ENCODE measurements at regions not wholly inside any gene's neighbourhood (a gene's known extent, or its start where the extent isn't known, plus 50 kb on each side); places are given as distances from the start of the nearest gene placed in this dataset.

DNA sequence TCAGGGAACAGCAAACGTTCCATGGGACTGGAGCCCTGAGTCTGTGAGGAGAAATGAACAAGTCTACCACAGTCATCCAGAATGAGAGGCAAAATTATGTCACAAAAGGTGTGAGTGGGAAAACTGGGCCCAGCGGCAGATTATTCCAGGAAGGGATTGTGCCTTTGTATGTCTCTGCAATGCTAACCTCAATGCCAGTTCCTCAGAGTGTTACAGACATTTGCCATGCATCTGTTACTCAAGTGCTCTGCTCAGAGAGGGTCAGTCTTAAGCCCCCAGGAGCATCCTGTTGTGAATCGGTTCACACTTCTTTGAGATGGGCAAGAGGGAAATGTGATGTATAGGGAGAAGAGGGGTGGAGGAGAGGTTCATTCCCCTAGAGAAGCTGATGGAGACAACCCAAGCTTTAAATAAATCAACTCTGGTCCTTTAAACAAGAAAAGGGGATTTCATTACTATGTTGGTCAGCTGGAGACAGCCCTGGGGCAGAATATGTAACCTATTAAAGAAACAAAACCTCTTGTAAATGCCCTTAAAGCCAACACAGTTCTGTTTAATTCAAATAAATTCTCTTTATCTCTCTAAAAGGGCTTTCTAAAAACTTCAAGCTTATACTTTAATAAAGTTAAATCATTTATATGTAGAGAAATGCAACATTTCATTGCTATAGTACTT lies 85.9 kb upstream of the GRB10 start:
- TF ChIP-seq, protein P1, sequence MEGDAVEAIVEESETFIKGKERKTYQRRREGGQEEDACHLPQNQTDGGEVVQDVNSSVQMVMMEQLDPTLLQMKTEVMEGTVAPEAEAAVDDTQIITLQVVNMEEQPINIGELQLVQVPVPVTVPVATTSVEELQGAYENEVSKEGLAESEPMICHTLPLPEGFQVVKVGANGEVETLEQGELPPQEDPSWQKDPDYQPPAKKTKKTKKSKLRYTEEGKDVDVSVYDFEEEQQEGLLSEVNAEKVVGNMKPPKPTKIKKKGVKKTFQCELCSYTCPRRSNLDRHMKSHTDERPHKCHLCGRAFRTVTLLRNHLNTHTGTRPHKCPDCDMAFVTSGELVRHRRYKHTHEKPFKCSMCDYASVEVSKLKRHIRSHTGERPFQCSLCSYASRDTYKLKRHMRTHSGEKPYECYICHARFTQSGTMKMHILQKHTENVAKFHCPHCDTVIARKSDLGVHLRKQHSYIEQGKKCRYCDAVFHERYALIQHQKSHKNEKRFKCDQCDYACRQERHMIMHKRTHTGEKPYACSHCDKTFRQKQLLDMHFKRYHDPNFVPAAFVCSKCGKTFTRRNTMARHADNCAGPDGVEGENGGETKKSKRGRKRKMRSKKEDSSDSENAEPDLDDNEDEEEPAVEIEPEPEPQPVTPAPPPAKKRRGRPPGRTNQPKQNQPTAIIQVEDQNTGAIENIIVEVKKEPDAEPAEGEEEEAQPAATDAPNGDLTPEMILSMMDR (IDR thresholded peaks at IDR 0.05), result no peak
- no peaks in the 10 kb centered on the region for H3K36me3 Mint-ChIP-seq (ENCODE audit: unreplicated experiment)
- no peak for DNase-seq (ENCODE audit: extremely low spot score, unreplicated experiment)
- H3K4me1 Mint-ChIP-seq (ENCODE audit: unreplicated experiment), result peaks cover 24% of the 10 kb centered on the region
- H3K9me3 Mint-ChIP-seq (ENCODE audit: unreplicated experiment), result no peaks in the 10 kb centered on the region
- H3K27me3 Mint-ChIP-seq (ENCODE audit: unreplicated experiment), result peaks cover 2% of the 10 kb centered on the region
- H3K4me3 Mint-ChIP-seq (ENCODE audit: unreplicated experiment), result no peak overlapping the region
- H3K27ac Mint-ChIP-seq (ENCODE audit: unreplicated experiment), result peak overlapping the region; percentile 85

DNA sequence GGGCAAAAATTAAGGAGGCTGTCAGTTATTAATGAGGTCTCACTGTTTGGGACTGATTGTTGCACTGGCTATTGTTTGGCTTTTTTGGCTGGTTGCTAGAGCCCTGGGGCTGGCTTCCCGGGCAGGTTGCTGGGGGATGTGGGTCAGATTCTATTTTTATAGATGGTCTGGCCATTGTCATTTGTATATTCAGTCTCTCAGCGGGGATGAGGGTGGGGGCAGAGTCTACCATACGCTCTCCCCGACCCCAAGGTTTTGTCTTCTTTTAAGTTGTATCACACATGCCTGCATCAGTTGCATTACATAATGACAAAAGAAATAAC lies 84.3 kb upstream of the GRB10 start:
- H3K4me1 Mint-ChIP-seq (ENCODE audit: unreplicated experiment), result peaks cover 24% of the 10 kb centered on the region
- TF ChIP-seq, protein P1 (IDR thresholded peaks at IDR 0.05), result no peak
- H3K36me3 Mint-ChIP-seq (ENCODE audit: unreplicated experiment), result no peaks in the 10 kb centered on the region
- no peaks in the 10 kb centered on the region for H3K9me3 Mint-ChIP-seq (ENCODE audit: unreplicated experiment)
- no peak for DNase-seq (ENCODE audit: extremely low spot score, unreplicated experiment)
- H3K27ac Mint-ChIP-seq (ENCODE audit: unreplicated experiment), result no peak overlapping the region
- no peak overlapping the region for H3K4me3 Mint-ChIP-seq (ENCODE audit: unreplicated experiment)
- no peaks in the 10 kb centered on the region for H3K27me3 Mint-ChIP-seq (ENCODE audit: unreplicated experiment)

DNA sequence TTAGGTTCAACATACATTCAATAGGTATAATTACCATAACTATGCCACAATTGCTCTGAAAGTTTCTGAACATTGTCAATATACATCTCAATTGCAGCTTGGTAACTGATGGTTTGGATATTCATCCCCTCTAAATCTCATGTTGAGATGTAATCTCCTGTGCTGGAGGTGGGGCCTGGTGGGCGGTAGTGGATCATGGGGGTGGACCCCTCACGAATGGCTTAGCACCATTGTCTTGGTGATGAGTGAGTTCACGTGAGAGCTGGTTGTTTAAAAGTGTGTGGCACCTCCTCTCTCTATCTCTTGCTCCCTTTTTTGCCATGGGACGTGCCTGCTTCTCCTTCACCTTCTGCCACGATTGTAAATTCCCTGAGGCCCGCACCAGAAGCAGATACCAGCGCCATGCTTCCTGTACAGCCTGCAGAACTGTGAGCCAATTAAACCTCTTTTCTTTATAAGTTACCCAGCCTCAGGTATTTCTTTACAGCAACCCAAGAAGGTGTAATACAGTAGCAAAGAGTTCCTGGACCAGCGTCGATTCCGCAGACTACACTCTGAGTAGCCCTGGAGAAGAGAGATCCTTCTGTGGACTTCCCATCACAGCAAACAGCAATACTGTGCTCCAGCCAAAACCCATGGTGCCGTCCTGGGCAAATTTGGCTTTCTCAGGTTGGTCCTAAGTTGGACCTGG lies 83.8 kb upstream of the GRB10 start:
- no peaks in the 10 kb centered on the region for H3K27me3 Mint-ChIP-seq (ENCODE audit: unreplicated experiment)
- H3K4me3 Mint-ChIP-seq (ENCODE audit: unreplicated experiment), result no peak overlapping the region
- no peak for DNase-seq (ENCODE audit: extremely low spot score, unreplicated experiment)
- peaks cover 24% of the 10 kb centered on the region for H3K4me1 Mint-ChIP-seq (ENCODE audit: unreplicated experiment)
- H3K36me3 Mint-ChIP-seq (ENCODE audit: unreplicated experiment), result no peaks in the 10 kb centered on the region
- TF ChIP-seq, protein P1 (IDR thresholded peaks at IDR 0.05), result no peak
- H3K27ac Mint-ChIP-seq (ENCODE audit: unreplicated experiment), result no peak overlapping the region
- no peaks in the 10 kb centered on the region for H3K9me3 Mint-ChIP-seq (ENCODE audit: unreplicated experiment)

DNA sequence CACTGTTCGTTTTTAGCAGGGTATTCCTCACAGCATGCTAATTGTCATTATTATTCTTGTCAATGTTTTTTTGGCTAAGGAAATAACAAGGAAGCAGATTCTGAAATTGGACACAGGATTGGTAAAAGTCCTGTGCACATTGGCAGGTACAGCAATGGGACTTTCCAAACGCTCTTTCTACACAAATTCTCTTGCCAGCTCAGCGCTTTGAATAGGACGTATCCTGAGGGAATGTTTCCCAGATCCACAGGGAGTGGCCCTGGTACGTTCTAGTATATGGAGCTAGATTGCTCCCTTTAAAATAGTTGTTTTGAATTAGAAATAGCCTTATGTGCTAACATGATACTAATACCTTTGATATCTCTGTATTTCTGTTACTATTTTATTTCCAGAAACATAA lies 82.8 kb upstream of the GRB10 start:
- no peak for DNase-seq (ENCODE audit: extremely low spot score, unreplicated experiment)
- TF ChIP-seq, protein P1 (IDR thresholded peaks at IDR 0.05), result no peak
- Mint-ChIP-seq H3K27ac (ENCODE audit: unreplicated experiment) (no peak overlapping the region), H3K4me3 (ENCODE audit: unreplicated experiment) (no peak overlapping the region), H3K4me1 (ENCODE audit: unreplicated experiment) (peaks cover 21% of the 10 kb centered on the region), H3K36me3 (ENCODE audit: unreplicated experiment) (no peaks in the 10 kb centered on the region), H3K9me3 (ENCODE audit: unreplicated experiment) (no peaks in the 10 kb centered on the region), H3K27me3 (ENCODE audit: unreplicated experiment) (no peaks in the 10 kb centered on the region)

DNA sequence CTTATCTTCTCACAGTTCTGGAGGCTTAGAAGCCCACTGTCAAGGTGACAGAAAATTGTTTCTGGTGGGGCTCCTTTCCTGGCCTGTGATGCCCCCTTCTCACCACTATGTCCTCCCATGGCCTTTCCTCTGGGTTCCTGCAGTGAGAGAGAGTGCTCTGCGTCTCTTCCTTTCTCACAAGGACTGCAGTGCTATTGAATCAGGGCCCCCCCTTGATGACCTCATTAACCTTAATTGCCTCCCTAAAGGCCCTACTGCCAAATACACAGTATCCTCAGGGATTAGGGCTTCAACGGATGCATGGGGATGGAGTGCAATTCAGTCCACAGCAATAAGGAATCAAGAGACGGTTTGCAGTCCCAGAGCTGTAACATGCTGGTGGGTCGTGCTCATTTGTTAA lies 82.0 kb upstream of the GRB10 start:
- Mint-ChIP-seq H3K4me1 (ENCODE audit: unreplicated experiment) (peaks cover 16% of the 10 kb centered on the region), H3K36me3 (ENCODE audit: unreplicated experiment) (no peaks in the 10 kb centered on the region)
- no peak for DNase-seq (ENCODE audit: extremely low spot score, unreplicated experiment)

More for the DNA sequence above, 82.0 kb upstream of the GRB10 start:
- Mint-ChIP-seq H3K27me3 (ENCODE audit: unreplicated experiment) (no peaks in the 10 kb centered on the region), H3K9me3 (ENCODE audit: unreplicated experiment) (no peaks in the 10 kb centered on the region), H3K4me3 (ENCODE audit: unreplicated experiment) (no peak overlapping the region), H3K27ac (ENCODE audit: unreplicated experiment) (no peak overlapping the region)
- TF ChIP-seq, protein P1 (IDR thresholded peaks at IDR 0.05), result no peak
